ENCODE measurements at regions not wholly inside any gene's neighbourhood (a gene's known extent, or its start where the extent isn't known, plus 50 kb on each side); places are given as distances from the start of the nearest gene placed in this dataset.
A peak's percentile ranks its signal among the peaks of the same experiment; 100 is the strongest.

GRCh38 chr15:69520067-69520466, 67.4 kb downstream of the RPLP1 start:
- Histone ChIP-seq H3K9ac (ENCODE audit: insufficient read depth, low read length) (no peak overlapping the region), H3K9me3 (ENCODE audit: control insufficient read depth, insufficient read depth, low read depth, low read length) (no peaks in the 10 kb centered on the region), H3K27ac (ENCODE audit: insufficient read depth, low read length) (no peak overlapping the region), H4K20me1 (ENCODE audit: control insufficient read depth, extremely low read depth, insufficient read depth, low read length) (no peaks in the 10 kb centered on the region), H3K4me1 (ENCODE audit: control insufficient read depth, extremely low read depth, insufficient read depth, low read length) (no peaks in the 10 kb centered on the region), H3K36me3 (ENCODE audit: control insufficient read depth, insufficient read depth, low read length) (no peaks in the 10 kb centered on the region), H3K4me2 (ENCODE audit: extremely low read depth, insufficient read depth, low read length) (no peak overlapping the region), H2AFZ (ENCODE audit: low read length) (no peak overlapping the region), H3K4me3 (replicated peaks in 1 of 4; ENCODE audit: control extremely low read depth in 1 of 4, insufficient read depth in 1 of 4, low read depth in 3 of 4, low read length in 4 of 4) (no peak overlapping the region), H3K79me2 (ENCODE audit: control insufficient read depth, insufficient read depth, low read length) (no peaks in the 10 kb centered on the region), H3K27me3 (ENCODE audit: control insufficient read depth, insufficient read depth, low read length) (no peaks in the 10 kb centered on the region)
- no peak for DNase-seq (ENCODE audit: low read depth in 2 of 2)
- TF ChIP-seq EZH2 (IDR thresholded peaks at IDR 0.05; ENCODE audit: low read length, missing control alignments) (no peak), CTCF (conservative IDR thresholded peaks at IDR 0.05 in 1 of 2, IDR thresholded peaks at IDR 0.05 in 1 of 2; ENCODE audit: low read depth in 1 of 2, low read length in 2 of 2) (no peak)

DNA sequence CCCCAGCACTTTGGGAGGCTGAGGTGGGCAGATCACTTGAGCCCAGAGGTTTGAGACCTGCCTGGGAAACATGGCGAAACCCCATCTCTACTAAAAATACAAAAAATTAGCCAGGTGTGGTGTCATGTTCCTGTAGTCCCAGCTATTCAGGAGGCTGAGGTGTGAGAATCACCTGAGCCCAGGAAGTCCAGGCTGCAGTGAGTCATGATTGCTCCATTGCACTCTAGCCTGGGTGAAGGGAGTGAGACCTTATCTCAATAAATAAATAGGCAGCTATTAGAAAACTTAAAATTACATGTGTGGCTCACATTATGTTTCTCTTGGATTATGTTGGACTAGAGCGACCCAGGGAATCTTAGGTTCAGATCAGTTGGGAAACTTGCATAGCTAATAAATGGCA, 69.7 kb downstream of the RPLP1 start:
- Histone ChIP-seq H3K36me3 (ENCODE audit: control insufficient read depth, insufficient read depth, low read length) (no peaks in the 10 kb centered on the region), H3K27me3 (ENCODE audit: control insufficient read depth, insufficient read depth, low read length) (peaks cover under 1% of the 10 kb centered on the region), H3K4me2 (ENCODE audit: extremely low read depth, insufficient read depth, low read length) (no peak overlapping the region), H3K4me1 (ENCODE audit: control insufficient read depth, extremely low read depth, insufficient read depth, low read length) (no peaks in the 10 kb centered on the region), H3K9me3 (ENCODE audit: control insufficient read depth, insufficient read depth, low read depth, low read length) (no peaks in the 10 kb centered on the region), H4K20me1 (ENCODE audit: control insufficient read depth, extremely low read depth, insufficient read depth, low read length) (no peaks in the 10 kb centered on the region), H3K79me2 (ENCODE audit: control insufficient read depth, insufficient read depth, low read length) (no peaks in the 10 kb centered on the region), H2AFZ (ENCODE audit: low read length) (no peak overlapping the region), H3K4me3 (replicated peaks in 1 of 4; ENCODE audit: control extremely low read depth in 1 of 4, insufficient read depth in 1 of 4, low read depth in 3 of 4, low read length in 4 of 4) (no peak overlapping the region), H3K9ac (ENCODE audit: insufficient read depth, low read length) (no peak overlapping the region), H3K27ac (ENCODE audit: insufficient read depth, low read length) (no peak overlapping the region)
- TF ChIP-seq EZH2 (IDR thresholded peaks at IDR 0.05; ENCODE audit: low read length, missing control alignments) (no peak), CTCF (conservative IDR thresholded peaks at IDR 0.05 in 1 of 2, IDR thresholded peaks at IDR 0.05 in 1 of 2; ENCODE audit: low read depth in 1 of 2, low read length in 2 of 2) (no peak)
- no peak for DNase-seq (ENCODE audit: low read depth in 2 of 2)

DNA sequence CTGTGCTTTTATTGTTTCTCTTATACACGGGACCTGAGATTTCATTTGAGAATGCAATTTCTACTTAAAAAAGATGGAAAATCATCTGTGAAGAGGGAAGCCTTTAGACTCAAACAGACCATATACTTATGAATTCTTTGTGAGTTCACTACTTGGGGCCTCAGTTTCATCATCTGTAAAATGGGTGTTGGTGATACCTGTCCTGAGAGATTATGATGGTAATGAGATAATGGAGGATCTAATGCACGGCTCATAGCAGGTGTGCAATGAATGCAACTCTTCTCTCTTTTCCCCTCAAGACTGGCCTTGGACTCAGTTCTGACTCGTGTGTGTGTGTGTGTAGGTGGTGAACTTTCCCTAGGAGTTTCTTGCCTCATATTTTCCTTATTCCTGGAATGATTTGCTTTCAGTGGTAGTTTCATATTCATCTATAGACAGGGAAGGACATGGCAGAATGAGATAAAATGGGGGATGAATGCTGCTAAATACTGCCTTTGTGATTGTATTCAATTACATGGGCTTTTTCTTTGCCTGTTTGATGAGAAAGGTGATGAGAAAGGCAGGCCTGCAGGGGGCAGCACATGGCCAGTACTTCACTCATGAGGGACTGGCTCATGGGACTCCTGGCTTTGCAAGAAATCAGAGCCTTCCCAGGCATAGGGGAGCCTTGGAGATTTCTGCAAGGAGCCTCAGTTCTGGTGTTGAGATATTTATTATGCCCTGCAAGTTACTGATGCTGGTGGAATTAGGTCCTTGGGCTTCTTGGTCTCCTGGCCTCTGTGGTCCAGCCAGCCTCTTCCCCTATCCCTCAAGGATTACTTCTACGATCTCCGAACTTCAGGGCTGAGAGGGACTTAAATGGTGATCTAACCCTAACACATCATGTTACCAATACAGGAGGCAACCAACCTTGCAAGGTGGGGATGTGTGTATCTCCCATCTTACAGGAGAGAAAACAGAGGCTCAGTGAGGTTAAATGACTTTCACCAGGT, 70.7 kb downstream of the RPLP1 start:
- no peak overlapping the region for H3K9ac ChIP-seq (ENCODE audit: insufficient read depth, low read length)
- no peak overlapping the region for H3K4me2 ChIP-seq (ENCODE audit: extremely low read depth, insufficient read depth, low read length)
- H3K36me3 ChIP-seq (ENCODE audit: control insufficient read depth, insufficient read depth, low read length), result no peaks in the 10 kb centered on the region
- no peak overlapping the region for H3K4me3 ChIP-seq (replicated peaks in 1 of 4; ENCODE audit: control extremely low read depth in 1 of 4, insufficient read depth in 1 of 4, low read depth in 3 of 4, low read length in 4 of 4)
- no peaks in the 10 kb centered on the region for H3K4me1 ChIP-seq (ENCODE audit: control insufficient read depth, extremely low read depth, insufficient read depth, low read length)
- H4K20me1 ChIP-seq (ENCODE audit: control insufficient read depth, extremely low read depth, insufficient read depth, low read length), result no peaks in the 10 kb centered on the region
- no peaks in the 10 kb centered on the region for H3K79me2 ChIP-seq (ENCODE audit: control insufficient read depth, insufficient read depth, low read length)
- no peak overlapping the region for H2AFZ ChIP-seq (ENCODE audit: low read length)
- peaks cover 4% of the 10 kb centered on the region for H3K27me3 ChIP-seq (ENCODE audit: control insufficient read depth, insufficient read depth, low read length)
- H3K27ac ChIP-seq (ENCODE audit: insufficient read depth, low read length), result no peak overlapping the region
- peak; percentile 64 to 79 for DNase-seq (ENCODE audit: low read depth in 2 of 2)
- TF ChIP-seq CTCF (conservative IDR thresholded peaks at IDR 0.05 in 1 of 2, IDR thresholded peaks at IDR 0.05 in 1 of 2; ENCODE audit: low read depth in 1 of 2, low read length in 2 of 2) (peak; percentile 75 to 81), EZH2 (IDR thresholded peaks at IDR 0.05; ENCODE audit: low read length, missing control alignments) (no peak)
- H3K9me3 ChIP-seq (ENCODE audit: control insufficient read depth, insufficient read depth, low read depth, low read length), result no peaks in the 10 kb centered on the region
